HEK293 (cell line): ENCODE measurements at regions not wholly inside any gene's neighbourhood (a gene's known extent, or its start where the extent isn't known, plus 50 kb on each side); places are given as distances from the start of the nearest gene placed in this dataset.

Source experiments
- CTCF ChIA-PET: fragments of 350-600 bp; formaldehyde crosslinking; extraction: SDS; loops from one replicate; lab custom pipeline; 2021; ENCODE audit warnings: antibody characterized with exemption; lab: Yijun Ruan, JAX
- POLR2A ChIA-PET: fragments of 300-600 bp; formaldehyde crosslinking; extraction: SDS; loops from one replicate; lab custom pipeline; 2020; ENCODE audit warnings: antibody characterized with exemption, inconsistent platforms; lab: Yijun Ruan, JAX
- H3K27ac ChIP-seq: fragments of 200-500 bp; sonication (Bioruptor generic); 2 replicates; pipeline ENCODE4 v1.5.1; 2014; ENCODE audit warnings: low read depth, low read length, control low read depth, inconsistent platforms; ENCODE audit errors: extremely low read depth
- H3K36me3 ChIP-seq, 2 experiments: fragments of 200-500 bp in 1 of 2; sonication (Bioruptor generic) in 1 of 2; 1 replicate in 1 of 2; 2 replicates in 1 of 2; pipeline ENCODE4 v1.5.1; 2014 to 2017; ENCODE audit warnings: inconsistent platforms in 2 of 2, low read length in 2 of 2; ENCODE audit not compliant: control insufficient read depth in 2 of 2, insufficient read depth in 1 of 2
- H3K4me1 ChIP-seq: fragments of 200-500 bp; sonication (Bioruptor generic); 2 replicates; pipeline ENCODE4 v1.5.1; 2014; ENCODE audit warnings: mild to moderate bottlenecking, low read length, inconsistent platforms; ENCODE audit not compliant: control insufficient read depth, insufficient read depth
- H3K4me3 ChIP-seq: 2 replicates; pipeline ENCODE4 v1.5.1; 2011; ENCODE audit warnings: low read depth, mild to moderate bottlenecking, control low read depth, low read length, moderate library complexity
- H3K9me3 ChIP-seq: fragments of 200-500 bp; sonication (Bioruptor generic); 2 replicates; pipeline ENCODE4 v1.5.1; 2014; ENCODE audit warnings: low read depth, low read length, inconsistent platforms; ENCODE audit not compliant: control insufficient read depth, insufficient read depth
- GLI4 ChIP-seq: fragments of 450-650 bp; formaldehyde crosslinking; IDR thresholded peaks from 2 replicates; pipeline ENCODE4 v1.5.1; 2016; ENCODE audit warnings: missing biosample characterization, missing genetic modification characterization
- IKZF3 ChIP-seq: fragments of 450-650 bp; IDR thresholded peaks from 2 replicates; pipeline ENCODE4 v1.5.0; 2018; ENCODE audit warnings: missing biosample characterization, mild to moderate bottlenecking, missing genetic modification characterization, moderate library complexity
- KLF9 ChIP-seq: fragments of 450-650 bp; formaldehyde crosslinking; IDR thresholded peaks from 2 replicates; pipeline ENCODE4 v1.5.1; 2016; ENCODE audit warnings: missing biosample characterization, missing genetic modification characterization, low read depth
- MZF1 ChIP-seq: fragments of 450-650 bp; formaldehyde crosslinking; IDR thresholded peaks from 2 replicates; pipeline ENCODE4 v1.5.1; 2017; ENCODE audit warnings: missing biosample characterization, missing genetic modification characterization, borderline replicate concordance
- ZBTB48 ChIP-seq: fragments of 450-650 bp; formaldehyde crosslinking; IDR thresholded peaks from 2 replicates; pipeline ENCODE4 v1.5.1; 2016; ENCODE audit warnings: missing biosample characterization, missing genetic modification characterization
- ZNF140 ChIP-seq: fragments of 450-650 bp; formaldehyde crosslinking; IDR thresholded peaks from 2 replicates; pipeline ENCODE4 v1.5.1; 2016; ENCODE audit warnings: missing biosample characterization, missing genetic modification characterization
- ZNF146 ChIP-seq: fragments of 450-650 bp; formaldehyde crosslinking; IDR thresholded peaks from 2 replicates; pipeline ENCODE4 v1.5.1; 2016; ENCODE audit warnings: missing biosample characterization, missing genetic modification characterization
- ZNF19 ChIP-seq: fragments of 450-650 bp; formaldehyde crosslinking; IDR thresholded peaks from 2 replicates; pipeline ENCODE4; 2016; ENCODE audit warnings: missing biosample characterization, missing genetic modification characterization, low read depth
- ZNF248 ChIP-seq: fragments of 450-650 bp; formaldehyde crosslinking; IDR thresholded peaks from 2 replicates; pipeline ENCODE4 v1.5.1; 2017; ENCODE audit warnings: missing biosample characterization, missing genetic modification characterization
- ZNF529 ChIP-seq: fragments of 450-650 bp; formaldehyde crosslinking; IDR thresholded peaks from 2 replicates; pipeline ENCODE4 v1.5.1; 2017; ENCODE audit warnings: missing genetic modification characterization, missing biosample characterization; ENCODE audit not compliant: insufficient replicate concordance
- ZNF549 ChIP-seq: fragments of 450-650 bp; IDR thresholded peaks from 2 replicates; pipeline ENCODE4 v1.5.1; 2018; ENCODE audit warnings: missing biosample characterization, missing genetic modification characterization, mild to moderate bottlenecking, inconsistent platforms, moderate library complexity
- ZNF596 ChIP-seq: fragments of 450-650 bp; IDR thresholded peaks from 2 replicates; pipeline ENCODE4 v1.5.0; 2018; ENCODE audit warnings: missing biosample characterization, mild to moderate bottlenecking, missing genetic modification characterization, moderate library complexity
- ZNF660 ChIP-seq: fragments of 450-650 bp; IDR thresholded peaks from 2 replicates; pipeline ENCODE4 v1.5.1; 2018; ENCODE audit warnings: missing biosample characterization, mild to moderate bottlenecking, missing genetic modification characterization
- ZNF701 ChIP-seq: fragments of 450-650 bp; formaldehyde crosslinking; IDR thresholded peaks from 2 replicates; pipeline ENCODE4 v1.5.1; 2016; ENCODE audit warnings: missing biosample characterization, missing genetic modification characterization
- TF ChIP-seq, protein P1 (sequence below): fragments of 450-650 bp; formaldehyde crosslinking; IDR thresholded peaks from 2 replicates; pipeline ENCODE4 v1.5.1; 2016; ENCODE audit warnings: missing biosample characterization, missing genetic modification characterization, borderline replicate concordance
- TF ChIP-seq, protein P2 (sequence below): fragments of 450-650 bp; formaldehyde crosslinking; IDR thresholded peaks from 2 replicates; pipeline ENCODE4 v1.5.1; 2017; ENCODE audit warnings: missing biosample characterization, missing genetic modification characterization
- TF ChIP-seq, protein P3 (sequence below): sonication (generic); formaldehyde crosslinking; IDR thresholded peaks from 2 replicates; pipeline ENCODE4 v1.8.1; 2022; ENCODE audit warnings: mild to moderate bottlenecking, moderate library complexity, missing genetic modification reagents
- TF ChIP-seq, protein P4 (sequence below): fragments of 450-650 bp; formaldehyde crosslinking; IDR thresholded peaks from 2 replicates; pipeline ENCODE4 v1.5.1; 2016; ENCODE audit warnings: missing biosample characterization, missing genetic modification characterization

DNA sequence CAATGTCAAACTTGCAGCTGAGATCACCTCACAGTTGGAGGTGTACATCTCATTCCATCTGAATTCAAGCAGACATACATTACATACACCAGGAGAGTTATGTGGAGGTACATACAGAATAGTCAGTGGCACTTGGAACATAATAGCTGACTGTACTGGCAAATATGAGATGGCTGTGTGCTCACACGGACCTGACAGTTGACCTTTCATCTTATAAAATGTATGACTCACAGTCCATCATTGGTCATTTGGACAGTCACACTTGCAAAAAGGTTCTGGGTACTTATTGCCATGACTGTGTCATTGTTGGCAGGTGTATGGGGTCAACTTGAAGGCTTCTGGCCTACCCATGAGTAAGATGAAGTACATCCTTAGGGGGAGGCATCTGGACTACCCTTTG lies 88.6 kb upstream of the WDR1 start:
- Histone ChIP-seq H3K4me1 (no peaks in the 10 kb centered on the region), H3K4me3 (no peak overlapping the region), H3K9me3 (no peaks in the 10 kb centered on the region)
- ChIA-PET POLR2A (no interaction called here), CTCF (interaction anchor here (0.6 kb wide), 1 partner anchor 237 kb away, joined by 4 read pairs; no protein-coding TSS in a partner anchor)
- TF ChIP-seq, protein P1, sequence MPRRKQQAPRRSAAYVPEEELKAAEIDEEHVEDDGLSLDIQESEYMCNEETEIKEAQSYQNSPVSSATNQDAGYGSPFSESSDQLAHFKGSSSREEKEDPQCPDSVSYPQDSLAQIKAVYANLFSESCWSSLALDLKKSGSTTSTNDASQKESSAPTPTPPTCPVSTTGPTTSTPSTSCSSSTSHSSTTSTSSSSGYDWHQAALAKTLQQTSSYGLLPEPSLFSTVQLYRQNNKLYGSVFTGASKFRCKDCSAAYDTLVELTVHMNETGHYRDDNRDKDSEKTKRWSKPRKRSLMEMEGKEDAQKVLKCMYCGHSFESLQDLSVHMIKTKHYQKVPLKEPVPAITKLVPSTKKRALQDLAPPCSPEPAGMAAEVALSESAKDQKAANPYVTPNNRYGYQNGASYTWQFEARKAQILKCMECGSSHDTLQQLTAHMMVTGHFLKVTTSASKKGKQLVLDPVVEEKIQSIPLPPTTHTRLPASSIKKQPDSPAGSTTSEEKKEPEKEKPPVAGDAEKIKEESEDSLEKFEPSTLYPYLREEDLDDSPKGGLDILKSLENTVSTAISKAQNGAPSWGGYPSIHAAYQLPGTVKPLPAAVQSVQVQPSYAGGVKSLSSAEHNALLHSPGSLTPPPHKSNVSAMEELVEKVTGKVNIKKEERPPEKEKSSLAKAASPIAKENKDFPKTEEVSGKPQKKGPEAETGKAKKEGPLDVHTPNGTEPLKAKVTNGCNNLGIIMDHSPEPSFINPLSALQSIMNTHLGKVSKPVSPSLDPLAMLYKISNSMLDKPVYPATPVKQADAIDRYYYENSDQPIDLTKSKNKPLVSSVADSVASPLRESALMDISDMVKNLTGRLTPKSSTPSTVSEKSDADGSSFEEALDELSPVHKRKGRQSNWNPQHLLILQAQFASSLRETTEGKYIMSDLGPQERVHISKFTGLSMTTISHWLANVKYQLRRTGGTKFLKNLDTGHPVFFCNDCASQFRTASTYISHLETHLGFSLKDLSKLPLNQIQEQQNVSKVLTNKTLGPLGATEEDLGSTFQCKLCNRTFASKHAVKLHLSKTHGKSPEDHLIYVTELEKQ (tag by site-specific recombination) = no peak
- TF ChIP-seq KLF9 (tag by site-specific recombination) = no peak
- no peak for TF ChIP-seq ZNF549 (tag by site-specific recombination)
- TF ChIP-seq, all 188 proteins: peak for 0
- Histone ChIP-seq H3K27ac (no peak overlapping the region), H3K36me3 (no peaks in the 10 kb centered on the region)

DNA sequence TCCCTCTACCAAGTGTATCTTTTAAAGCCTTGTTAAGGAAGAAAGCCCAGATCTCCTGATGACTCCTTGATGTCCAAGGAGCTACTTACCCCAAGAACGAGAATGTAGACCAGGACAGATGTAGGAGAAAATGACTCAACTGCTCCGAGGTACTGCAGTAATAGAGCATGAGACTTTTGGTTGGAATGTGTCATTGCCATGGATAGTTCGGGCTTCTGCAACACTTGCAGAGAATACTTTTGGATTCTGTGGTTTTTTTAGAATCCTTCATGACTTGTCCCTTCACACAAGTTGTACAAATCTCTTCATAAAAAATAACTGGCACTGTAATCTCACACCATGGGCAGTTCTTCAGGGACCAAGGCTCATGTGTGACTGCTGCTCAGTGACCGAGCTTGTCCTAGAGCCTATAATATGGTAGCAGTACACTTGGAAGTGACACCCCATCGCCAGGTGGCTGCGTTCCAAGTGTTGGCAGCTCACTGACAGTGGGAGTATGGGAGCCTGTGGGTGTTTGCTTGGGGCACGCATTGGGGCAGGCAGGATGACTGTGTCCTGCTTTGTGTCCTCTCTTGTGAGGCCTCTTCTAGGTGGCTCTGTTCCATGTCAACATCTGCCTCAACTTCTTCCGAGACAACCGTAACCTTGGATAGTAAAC lies 87.9 kb upstream of the WDR1 start:
- POLR2A ChIA-PET = no interaction called here
- Histone ChIP-seq H3K4me1 (no peaks in the 10 kb centered on the region), H3K4me3 (no peak overlapping the region)
- TF ChIP-seq, protein P2, sequence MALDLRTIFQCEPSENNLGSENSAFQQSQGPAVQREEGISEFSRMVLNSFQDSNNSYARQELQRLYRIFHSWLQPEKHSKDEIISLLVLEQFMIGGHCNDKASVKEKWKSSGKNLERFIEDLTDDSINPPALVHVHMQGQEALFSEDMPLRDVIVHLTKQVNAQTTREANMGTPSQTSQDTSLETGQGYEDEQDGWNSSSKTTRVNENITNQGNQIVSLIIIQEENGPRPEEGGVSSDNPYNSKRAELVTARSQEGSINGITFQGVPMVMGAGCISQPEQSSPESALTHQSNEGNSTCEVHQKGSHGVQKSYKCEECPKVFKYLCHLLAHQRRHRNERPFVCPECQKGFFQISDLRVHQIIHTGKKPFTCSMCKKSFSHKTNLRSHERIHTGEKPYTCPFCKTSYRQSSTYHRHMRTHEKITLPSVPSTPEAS (tag by site-specific recombination) = no peak
- no peak for TF ChIP-seq ZBTB48 (tag by site-specific recombination)
- TF ChIP-seq ZNF248 = no peak
- TF ChIP-seq, all 188 proteins: peak for 0
- no peak overlapping the region for H3K27ac ChIP-seq
- H3K36me3 ChIP-seq = no peaks in the 10 kb centered on the region
- CTCF ChIA-PET = no interaction called here
- H3K9me3 ChIP-seq = no peaks in the 10 kb centered on the region

DNA sequence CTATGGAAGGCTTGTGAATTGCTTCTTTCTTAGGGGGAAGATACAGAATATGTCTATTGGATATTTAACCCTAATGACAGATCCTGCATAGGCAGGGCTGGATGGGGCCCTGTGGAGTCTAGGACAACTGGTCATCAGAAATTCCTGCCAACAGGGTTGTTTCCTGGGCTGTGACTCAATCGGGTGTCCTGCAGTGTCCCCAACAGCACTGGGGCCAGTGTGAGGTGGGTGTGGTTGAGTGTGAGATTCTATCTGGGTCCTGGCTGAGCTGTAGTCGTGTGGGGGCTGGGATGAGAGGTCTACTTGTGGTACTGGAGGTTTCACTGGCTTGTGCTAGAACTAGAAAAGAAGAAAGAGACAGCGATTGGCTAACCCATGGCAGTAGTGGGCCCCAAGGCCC lies 87.3 kb upstream of the WDR1 start:
- ChIA-PET CTCF (no interaction called here), POLR2A (no interaction called here)
- Histone ChIP-seq H3K9me3 (no peaks in the 10 kb centered on the region), H3K4me1 (no peaks in the 10 kb centered on the region), H3K27ac (no peak overlapping the region), H3K36me3 (no peaks in the 10 kb centered on the region), H3K4me3 (no peak overlapping the region)
- TF ChIP-seq GLI4 (no peak), ZNF146 (tag by site-specific recombination) (no peak), ZNF701 (tag by site-specific recombination) (no peak), ZNF529 (tag by site-specific recombination) (no peak), ZNF596 (tag by site-specific recombination) (no peak), ZNF140 (tag by site-specific recombination) (no peak), ZNF660 (tag by site-specific recombination) (no peak), MZF1 (tag by site-specific recombination) (no peak), IKZF3 (tag by site-specific recombination) (no peak), ZNF19 (tag by site-specific recombination) (no peak)
- TF ChIP-seq, protein P3, sequence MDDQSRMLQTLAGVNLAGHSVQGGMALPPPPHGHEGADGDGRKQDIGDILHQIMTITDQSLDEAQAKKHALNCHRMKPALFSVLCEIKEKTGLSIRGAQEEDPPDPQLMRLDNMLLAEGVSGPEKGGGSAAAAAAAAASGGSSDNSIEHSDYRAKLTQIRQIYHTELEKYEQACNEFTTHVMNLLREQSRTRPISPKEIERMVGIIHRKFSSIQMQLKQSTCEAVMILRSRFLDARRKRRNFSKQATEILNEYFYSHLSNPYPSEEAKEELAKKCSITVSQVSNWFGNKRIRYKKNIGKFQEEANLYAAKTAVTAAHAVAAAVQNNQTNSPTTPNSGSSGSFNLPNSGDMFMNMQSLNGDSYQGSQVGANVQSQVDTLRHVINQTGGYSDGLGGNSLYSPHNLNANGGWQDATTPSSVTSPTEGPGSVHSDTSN (CRISPR knock-in tag) = no peak
- TF ChIP-seq, protein P1 (tag by site-specific recombination) = no peak
- TF ChIP-seq, protein P4, sequence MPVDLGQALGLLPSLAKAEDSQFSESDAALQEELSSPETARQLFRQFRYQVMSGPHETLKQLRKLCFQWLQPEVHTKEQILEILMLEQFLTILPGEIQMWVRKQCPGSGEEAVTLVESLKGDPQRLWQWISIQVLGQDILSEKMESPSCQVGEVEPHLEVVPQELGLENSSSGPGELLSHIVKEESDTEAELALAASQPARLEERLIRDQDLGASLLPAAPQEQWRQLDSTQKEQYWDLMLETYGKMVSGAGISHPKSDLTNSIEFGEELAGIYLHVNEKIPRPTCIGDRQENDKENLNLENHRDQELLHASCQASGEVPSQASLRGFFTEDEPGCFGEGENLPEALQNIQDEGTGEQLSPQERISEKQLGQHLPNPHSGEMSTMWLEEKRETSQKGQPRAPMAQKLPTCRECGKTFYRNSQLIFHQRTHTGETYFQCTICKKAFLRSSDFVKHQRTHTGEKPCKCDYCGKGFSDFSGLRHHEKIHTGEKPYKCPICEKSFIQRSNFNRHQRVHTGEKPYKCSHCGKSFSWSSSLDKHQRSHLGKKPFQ (tag by site-specific recombination) = no peak
